ENCODE measurements at regions not wholly inside any gene's neighbourhood (a gene's known extent, or its start where the extent isn't known, plus 50 kb on each side); places are given as distances from the start of the nearest gene placed in this dataset.

DNA sequence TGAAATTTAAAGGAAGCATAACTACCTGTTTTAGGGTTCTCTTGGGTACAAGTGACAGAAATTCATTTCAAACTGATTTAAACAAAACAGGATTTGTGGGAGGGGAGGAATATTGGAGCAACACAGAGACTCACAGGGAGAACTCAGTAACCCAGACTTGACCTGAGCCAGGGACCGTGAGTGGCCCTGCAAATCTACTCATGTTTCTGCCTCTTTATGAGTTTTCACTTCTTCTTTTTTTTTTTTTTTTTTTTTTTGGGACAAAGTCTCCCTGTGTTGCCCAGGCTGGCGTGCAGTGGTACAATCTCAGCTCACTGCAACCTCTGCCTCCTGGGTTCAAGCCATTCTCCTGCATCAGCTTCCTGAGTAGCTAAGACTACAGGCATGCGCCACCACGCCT lies 405.6 kb upstream of the ZNF608 start:
- TF ChIP-seq, protein P1, sequence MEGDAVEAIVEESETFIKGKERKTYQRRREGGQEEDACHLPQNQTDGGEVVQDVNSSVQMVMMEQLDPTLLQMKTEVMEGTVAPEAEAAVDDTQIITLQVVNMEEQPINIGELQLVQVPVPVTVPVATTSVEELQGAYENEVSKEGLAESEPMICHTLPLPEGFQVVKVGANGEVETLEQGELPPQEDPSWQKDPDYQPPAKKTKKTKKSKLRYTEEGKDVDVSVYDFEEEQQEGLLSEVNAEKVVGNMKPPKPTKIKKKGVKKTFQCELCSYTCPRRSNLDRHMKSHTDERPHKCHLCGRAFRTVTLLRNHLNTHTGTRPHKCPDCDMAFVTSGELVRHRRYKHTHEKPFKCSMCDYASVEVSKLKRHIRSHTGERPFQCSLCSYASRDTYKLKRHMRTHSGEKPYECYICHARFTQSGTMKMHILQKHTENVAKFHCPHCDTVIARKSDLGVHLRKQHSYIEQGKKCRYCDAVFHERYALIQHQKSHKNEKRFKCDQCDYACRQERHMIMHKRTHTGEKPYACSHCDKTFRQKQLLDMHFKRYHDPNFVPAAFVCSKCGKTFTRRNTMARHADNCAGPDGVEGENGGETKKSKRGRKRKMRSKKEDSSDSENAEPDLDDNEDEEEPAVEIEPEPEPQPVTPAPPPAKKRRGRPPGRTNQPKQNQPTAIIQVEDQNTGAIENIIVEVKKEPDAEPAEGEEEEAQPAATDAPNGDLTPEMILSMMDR (conservative IDR thresholded peaks at IDR 0.05; ENCODE audit: low read length) = no peak
- no peak overlapping the region for H3K4me3 ChIP-seq (ENCODE audit: low read length)
- no peak for DNase-seq (ENCODE audit: low read depth)

DNA sequence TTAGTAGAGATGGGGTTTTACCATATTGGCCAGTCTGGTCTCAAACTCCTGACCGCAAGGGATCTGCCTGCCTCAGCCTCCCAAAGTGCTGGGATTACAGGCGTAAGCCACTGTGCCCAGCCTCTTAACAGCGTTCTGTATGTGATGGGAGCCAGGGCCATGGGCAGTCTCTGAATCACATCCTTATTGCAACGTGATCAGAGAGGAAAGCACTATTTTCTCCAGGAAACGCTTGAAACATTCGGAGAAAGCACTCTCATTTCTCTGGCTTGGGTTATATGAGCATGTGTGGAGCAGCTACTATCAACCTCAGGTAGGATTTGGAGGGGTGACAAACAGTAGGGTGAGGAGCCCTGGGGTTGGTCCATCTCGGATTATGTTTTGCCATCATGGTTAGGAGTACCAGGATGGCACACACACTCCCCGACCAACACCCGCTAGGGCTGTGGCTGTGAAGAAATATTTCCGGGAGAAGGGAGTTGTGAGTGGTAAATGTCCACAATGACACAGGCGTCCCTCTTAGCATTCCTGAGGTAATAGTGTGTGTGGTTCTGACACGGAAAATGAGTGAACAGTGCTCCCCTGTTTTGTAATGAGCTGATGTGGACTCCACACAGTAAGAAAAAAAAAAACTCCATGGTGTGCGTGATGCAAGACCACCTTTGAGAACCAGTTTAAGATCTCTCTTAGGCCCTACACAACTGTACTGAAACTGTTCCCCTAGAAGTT lies 406.2 kb upstream of the ZNF608 start:
- DNase-seq (ENCODE audit: low read depth) = no peak
- TF ChIP-seq, protein P1 (conservative IDR thresholded peaks at IDR 0.05; ENCODE audit: low read length) = no peak
- H3K4me3 ChIP-seq (ENCODE audit: low read length) = no peak overlapping the region

DNA sequence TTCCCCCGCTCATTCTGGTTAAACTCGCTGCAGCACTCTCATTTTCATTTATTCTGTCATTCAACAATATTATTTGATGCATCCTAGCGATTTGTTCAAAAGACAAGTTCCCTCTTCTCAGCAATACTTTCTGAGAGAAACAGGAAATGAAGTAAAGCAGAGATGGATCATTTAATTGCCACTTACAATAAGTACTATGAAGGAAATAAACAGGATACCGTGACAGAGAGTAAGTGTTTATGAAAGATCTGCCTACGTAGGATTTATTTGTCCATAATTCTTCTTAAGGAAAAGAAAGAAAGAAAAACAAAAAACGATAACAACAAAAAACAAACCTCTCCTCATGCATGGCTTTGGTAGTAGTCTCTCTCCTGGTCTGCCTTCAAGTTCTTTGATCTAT lies 406.8 kb upstream of the ZNF608 start:
- TF ChIP-seq, protein P1 (conservative IDR thresholded peaks at IDR 0.05; ENCODE audit: low read length) = no peak
- no peak for DNase-seq (ENCODE audit: low read depth)
- no peak overlapping the region for H3K4me3 ChIP-seq (ENCODE audit: low read length)

DNA sequence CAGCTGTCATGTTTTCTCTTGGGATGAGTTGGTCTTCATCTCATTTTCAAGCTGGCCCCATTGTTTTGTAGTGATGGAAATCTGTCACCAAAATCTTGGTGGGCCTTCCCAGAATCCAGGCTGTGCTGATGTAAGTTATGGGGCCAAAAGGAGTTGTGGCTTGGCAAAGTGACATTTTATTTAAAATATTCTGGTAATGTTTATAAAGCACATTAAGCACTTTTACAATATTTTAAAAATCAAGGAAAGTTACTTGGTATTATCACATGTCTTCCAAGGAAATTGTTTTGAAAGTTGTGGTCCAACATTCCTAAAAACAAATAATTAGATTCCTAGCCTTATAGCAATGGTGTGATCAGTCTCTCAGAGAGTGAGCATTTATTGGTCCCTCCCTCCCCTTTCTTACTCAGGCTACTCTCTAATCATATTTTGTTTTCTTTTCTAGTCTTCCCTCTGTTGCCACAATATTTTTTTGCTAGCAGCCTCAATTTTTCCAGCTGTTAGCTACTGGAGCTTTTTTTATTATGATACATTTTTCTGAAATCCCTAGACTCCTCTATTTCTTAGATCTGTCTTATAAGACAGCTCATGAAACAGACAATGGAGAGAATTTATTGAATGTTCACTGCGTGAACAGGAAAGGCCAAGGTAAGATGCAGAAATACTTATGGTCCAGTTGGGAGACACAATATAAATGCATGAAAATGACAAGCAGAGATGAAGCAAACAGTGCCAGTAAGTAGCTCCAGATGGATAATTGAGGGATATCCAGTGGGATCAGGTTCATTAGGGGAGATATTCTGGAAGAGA lies 408.1 kb upstream of the ZNF608 start:
- DNase-seq (ENCODE audit: low read depth) = peak; percentile 77

DNA sequence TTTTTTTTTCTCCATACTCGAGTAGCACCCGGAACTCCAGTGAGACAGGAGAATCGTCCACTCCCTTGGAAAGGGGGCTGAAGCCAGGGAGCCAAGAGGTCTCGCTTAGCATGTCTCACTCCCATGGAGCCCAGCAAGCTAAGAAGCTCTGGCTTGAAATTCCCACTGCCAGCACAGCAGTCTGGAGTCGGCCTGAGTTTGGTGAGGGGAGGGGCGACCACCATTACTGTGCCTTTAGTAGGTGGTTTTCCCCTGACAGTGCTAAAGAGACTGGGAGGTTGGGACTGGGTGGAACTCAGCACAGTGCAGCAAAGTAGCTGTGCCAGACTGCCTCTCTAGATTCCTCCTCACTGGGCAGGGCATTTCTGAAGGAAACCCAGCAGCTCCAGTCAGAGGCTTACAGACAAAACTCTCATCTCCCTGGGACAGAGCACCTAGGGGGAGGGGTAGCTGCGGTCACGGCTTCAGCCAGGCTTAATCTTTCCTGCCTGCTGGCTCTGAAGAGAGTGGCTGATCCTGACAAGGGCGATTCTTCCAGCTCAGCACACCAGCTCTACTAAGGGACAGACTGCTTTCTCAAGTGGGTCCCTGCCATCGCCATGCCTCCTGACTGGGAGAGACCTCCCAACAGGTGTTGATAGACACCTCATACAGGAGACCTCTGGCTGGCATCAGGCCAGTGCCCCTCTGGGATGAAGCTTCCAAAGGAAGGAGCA lies 414.5 kb upstream of the ZNF608 start:
- TF ChIP-seq, protein P1 (conservative IDR thresholded peaks at IDR 0.05; ENCODE audit: low read length) = no peak
- no peak for DNase-seq (ENCODE audit: low read depth)
- no peak overlapping the region for H3K4me3 ChIP-seq (ENCODE audit: low read length)

More for the DNA sequence above, 408.1 kb upstream of the ZNF608 start:
- no peak overlapping the region for H3K4me3 ChIP-seq (ENCODE audit: low read length)
- TF ChIP-seq, protein P1 (conservative IDR thresholded peaks at IDR 0.05; ENCODE audit: low read length) = no peak

DNA sequence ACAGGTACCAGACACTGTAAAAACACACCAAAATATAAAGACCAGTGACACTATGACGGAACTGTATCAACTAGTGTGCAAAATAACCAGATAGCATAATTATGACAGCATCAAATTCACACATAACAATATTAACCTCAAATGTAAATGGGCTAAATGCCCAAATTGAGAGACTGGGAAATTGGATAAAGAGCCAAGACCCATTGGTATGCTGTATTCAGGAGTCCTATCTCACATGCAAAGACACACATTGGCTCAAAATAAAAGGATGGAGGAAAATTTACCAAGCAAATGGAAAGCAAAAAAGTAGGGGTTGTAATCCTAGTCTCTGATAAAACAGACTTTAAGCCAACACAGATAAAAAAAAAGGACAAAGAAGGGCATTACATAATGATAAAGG lies 416.3 kb upstream of the ZNF608 start:
- no peak overlapping the region for H3K4me3 ChIP-seq (ENCODE audit: low read length)
- no peak for DNase-seq (ENCODE audit: low read depth)
- TF ChIP-seq, protein P1 (conservative IDR thresholded peaks at IDR 0.05; ENCODE audit: low read length) = no peak
